NCI-H2171 treated with DMSO at 0.1 percent for 48 hours (cell line): ENCODE measurements at regions not wholly inside any gene's neighbourhood (a gene's known extent, or its start where the extent isn't known, plus 50 kb on each side); places are given as distances from the start of the nearest gene placed in this dataset.

Experiments
- DNase-seq: peaks from one replicate; lab custom pipeline; 2025; lab: John Stamatoyannopoulos, UW

DNA sequence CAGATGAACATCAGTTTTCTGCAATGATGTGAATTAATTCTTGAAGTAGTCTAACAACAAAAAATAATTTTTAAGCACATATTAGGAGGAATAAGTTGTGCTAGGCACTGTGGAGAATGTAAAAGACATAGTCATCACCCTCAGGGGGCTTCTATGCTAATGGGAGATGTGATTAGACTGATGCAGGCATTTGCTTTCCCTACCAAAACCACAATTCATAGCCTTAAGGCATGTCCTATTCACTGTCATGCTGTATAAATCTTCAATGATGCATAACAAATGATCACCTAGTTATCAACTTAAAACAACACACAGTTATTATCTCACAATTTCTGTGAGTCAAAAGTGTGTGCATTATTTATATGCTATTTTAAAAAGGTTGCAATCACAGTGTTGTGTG is 422.6 kb downstream of the MAN2A1 start:
- no peak for DNase-seq

DNA sequence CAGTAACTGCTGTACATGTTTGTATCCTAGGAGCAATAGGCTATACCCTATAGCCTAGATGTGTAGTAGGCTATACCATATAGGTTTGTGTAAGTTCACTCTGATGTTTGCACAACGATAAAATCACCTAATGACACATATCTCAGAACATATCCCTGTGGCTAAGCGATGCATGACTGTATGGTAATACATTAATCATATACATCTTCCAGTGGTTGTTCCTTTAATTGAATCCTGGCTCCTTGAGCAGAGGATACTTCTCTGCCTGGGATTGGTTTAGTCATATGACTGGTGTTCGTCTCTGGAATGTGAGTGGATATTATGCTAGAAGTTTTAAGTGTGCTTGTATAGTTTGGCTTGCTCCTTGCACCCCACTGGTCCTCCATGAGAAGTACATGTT is 425.8 kb downstream of the MAN2A1 start:
- DNase-seq: no peak

DNA sequence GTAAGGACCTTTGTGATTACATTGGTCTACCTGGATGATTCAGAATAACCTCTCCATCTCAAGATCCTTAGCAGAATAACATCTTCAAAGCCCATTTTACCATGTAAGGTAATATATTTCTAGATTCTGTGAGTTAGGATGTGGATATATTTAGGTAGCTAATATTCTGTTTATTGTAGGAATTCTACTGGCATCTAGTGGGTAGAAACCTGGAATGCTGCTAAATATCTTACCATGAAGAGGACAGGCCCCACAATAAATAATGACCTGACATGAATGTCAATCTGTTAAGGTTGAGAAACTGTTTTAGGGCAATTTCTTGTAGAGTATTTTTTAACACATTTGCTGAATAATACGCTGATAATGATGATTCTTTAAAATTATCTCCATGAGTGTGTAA is 426.8 kb downstream of the MAN2A1 start:
- no peak for DNase-seq

DNA sequence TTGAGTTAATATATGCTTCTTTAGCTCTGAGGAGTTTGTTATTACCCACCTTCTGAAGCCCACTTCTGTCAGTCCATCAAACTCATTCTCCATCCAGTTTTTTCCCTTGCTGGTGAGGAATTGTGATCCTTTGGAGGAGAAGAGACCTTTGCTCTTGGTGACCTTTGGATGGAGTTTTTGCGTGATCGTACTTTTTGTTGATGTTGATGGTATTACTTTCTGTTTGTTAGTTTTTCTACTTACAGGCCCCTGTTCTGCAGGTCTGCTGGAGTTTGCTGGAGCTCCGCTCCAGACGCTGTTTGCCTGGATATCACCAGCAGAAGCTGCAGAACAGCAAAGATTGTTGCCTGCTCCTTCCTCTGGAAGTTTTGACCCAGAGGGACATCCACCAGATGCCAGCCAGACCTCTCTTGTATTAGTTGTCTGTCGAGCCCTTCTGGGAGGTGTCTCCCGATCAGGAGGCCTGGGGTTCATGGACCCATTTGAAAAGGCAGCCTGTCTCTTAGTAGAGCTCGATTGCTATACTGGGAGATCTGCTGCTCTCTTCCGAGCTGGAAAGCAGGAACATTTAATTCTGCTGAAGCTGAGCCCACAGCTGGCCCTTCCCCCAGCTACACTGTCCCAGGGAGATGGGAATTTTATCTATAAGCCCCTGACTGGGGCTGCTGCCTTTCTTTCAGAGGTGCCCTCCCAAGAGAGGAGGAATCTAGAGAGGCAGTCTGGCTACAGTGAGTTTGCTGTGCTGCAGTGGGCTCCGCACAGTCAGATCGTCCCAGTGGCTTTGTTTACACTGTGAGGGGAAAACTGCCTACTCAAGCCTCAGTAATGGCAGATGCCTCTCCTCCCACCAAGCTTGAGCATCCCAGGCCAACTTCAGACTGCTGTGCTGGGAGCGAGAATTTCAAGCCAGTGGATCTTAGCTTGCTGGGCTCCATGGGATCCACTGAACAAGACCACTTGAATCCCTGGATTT is 445.5 kb downstream of the MAN2A1 start:
- no peak for DNase-seq

DNA sequence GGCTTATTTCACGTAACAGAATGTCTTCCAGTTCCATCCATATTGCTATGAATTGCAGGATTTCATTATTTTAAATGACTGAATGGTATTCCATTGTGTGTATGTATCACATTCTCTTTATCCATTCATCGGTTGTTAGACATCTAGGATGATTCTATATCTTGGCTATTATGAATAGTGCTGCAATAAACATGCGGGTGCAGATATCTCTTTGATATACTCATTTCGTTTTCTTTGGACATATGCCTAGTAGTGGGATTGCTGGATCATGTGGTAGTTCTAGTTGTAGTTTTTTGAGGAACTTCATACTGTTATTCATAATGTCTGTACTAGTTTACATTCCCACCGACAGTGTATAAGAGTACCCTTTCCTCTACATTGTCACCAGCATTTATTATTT is 460.5 kb downstream of the MAN2A1 start:
- no peak for DNase-seq

DNA sequence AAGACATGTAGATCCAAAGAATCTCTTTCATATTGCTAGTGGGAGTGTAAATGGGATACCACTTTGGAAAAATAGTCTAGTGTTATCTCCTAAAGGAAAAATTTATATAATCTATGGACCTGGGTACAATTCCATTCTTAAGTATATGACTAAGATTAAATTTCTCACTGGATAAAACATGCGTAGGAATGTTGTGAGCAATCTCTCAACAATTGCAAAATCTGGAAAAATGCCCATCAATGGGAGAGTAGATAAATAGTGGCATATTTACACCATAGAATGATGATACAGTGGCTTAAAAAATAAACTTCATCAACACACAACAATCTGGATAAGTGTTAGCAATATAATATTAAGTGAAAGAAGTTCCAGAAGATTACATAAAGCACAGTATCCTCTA is 469.5 kb downstream of the MAN2A1 start:
- DNase-seq: no peak

DNA sequence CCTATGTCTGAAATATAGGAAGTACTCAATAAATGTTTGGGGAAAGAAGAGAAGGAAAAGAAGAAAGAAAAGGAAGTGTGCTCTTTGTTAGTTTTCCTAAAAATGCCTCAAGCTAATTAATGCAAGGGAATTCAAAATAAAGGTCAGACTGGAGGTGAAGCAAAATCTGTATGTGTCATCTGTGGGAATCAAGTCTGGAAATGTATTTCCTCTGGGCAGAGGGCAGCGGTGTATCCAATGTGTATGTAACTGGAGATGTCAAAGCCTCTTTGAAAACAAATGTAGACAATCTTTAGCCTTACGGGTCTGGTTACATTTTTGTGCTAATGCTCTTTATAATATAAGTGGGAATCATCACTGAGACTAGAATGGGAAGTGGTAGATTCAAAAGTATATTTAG is 471.4 kb downstream of the MAN2A1 start:
- no peak for DNase-seq

DNA sequence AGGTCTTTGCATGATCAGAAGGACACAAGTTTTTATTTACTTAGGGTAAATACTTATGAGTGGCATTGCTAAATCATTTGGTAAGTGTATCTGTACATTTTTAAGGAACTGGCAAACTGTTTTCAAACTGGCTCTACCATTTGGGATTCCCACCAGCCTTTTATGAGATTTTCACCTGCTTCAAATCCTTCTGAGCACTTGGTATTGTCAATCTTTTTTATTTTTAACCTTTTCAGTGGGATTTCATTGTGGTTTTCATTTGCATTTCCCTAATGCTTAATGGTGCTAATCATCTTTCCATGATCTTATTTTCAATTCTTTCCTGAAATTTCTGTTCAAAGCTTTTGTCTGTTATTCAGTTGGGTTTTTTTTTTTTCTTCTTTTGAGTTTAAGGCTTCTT is 475.6 kb downstream of the MAN2A1 start:
- no peak for DNase-seq

DNA sequence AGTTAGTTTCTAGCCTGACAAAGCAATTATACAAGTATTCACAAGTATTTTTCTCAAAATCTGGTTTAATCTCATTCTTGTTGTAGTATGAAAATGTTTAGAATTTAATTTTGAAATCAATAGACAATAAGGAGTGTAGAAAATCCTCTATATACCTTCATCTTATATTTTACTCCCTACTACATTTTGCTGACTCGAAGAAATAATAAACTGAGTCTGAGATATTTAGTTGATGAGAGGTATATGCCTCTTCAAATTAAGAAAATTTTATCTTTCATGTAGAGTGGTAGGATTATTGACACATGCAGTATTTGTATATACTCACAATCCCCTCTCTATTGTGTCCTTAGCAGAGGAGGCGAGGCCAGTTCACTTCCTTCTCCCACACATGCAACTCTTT is 477.7 kb downstream of the MAN2A1 start:
- DNase-seq: no peak

DNA sequence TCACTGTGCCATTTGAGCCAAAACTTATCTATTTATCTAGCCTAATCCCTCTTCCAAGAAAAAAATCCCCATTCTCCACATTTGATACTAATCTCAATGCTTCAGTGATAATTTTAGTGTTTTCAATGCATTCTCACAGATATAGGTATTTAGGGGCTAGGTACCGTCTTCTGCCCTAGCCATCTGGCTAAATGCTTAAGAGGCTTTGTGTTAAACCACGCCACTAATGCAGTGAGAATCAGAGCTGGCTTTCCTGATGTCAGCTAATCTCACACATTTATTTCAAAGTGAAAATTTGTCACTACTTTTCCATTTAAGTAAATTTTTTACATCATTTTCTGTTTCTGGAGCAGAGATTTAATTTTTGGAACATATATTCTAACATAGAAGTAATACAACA is 479.7 kb downstream of the MAN2A1 start:
- no peak for DNase-seq

DNA sequence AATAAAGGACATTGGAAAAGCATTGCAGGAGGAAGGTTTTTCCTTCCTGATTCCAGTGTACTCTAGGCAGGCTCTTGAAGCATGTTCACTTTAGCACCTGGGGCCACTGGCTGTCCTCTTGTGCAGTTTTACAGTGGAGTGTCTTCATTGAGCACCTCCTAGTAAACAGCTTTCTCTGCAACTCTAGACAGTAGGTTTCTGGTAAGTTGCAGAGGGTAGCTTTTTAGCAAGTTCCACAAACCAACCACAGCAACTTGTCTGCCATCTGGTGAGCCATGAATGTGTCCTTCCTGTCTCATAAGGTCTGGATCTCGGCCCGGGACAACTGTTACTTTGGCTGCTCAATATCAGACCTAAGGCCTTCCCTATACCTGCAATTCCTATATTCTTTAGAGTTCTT is 488.0 kb downstream of the MAN2A1 start:
- no peak for DNase-seq

DNA sequence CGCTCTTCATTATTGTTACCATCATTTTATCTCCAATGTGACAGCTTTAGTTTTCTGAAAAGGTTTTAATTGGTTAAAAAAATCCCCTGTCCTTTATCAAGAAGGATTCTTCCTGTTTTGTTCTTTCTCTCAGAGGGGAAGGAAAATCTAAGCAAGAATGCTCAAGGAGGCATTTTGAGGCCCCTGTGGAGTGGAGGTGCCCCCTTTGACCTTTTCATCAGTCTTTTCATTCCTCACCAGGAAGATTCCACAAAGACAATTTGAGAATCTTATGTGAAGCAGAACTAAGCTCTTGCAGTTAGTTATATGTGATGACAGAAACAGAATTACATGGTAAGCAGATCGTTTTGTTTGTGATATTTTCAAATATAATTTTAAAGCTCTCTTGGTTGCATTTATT is 489.6 kb downstream of the MAN2A1 start:
- no peak for DNase-seq

DNA sequence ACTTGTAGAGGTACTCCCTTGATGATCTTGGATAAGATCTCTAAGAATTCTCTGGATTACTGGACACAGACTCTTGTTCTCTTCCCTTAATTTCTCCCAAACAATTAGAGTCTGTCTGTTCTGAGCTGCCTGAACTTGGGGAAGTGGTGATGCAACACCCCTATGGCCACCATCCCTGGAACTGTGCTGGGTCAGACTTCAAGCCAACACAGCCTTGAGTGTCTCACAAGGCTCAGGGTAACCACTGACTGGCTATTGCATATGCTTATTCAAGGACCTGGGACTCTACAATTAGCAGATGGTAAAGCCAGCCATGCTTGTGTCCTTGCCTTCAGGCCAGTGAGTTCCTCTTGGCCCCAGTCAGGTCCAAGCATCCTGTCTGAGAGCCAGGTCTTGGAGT is 504.5 kb downstream of the MAN2A1 start:
- DNase-seq: no peak

DNA sequence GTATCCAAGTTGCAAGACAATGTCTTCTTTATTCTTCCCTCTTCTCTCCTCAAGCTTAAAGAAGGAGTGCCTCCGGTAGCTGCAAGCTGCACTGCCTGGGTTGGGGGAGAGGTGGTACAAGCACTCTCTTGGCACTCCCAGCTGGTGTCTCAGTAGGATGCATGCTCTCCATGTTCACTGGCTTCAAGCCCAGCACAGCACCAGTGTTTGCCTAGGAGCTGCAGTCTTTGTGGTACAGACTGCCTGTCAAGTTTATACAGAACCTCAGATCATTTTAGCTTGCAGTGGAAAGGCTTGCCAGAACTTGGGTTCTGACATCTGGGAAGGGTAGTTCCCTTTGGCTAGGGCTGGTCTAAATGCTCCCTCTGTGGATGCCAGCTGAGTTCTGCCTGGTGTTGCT is 505.6 kb downstream of the MAN2A1 start:
- DNase-seq: peak; percentile 36

DNA sequence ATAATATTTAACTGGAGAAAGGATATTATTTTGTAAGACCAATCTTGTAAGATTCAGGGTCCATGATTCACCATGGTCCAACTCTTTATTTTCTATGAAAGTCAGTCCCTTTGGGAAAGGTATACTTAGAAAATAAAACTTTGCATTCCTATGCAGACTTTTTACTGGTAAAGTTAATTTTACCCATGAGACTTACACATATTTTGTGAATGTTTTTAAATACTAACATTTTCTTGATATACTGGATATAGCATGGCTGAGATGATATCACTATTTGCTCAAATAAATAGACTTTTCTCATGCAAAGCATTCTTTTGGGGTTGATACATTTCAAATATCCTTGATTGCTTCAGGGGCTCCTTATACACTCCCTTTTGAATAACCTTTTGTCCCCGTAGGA is 512.1 kb downstream of the MAN2A1 start:
- DNase-seq: no peak

DNA sequence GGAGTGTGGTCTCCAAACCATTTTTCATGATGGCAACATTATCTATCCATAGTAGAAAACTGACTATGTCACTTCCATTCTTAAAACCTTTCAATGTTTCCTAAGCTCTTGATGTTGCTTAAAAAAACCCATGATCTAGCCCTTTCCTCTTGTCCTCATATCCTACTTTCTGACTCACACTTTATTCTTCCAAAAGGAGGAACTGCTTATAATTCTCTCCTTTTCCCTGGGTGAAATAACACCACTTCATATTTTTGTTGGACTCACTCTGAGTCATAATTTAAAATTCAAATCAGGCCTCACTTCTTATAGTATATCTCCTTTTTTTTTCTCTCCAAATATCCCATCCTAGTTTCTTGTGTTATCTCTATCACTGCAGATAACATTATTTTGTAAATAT is 513.9 kb downstream of the MAN2A1 start:
- no peak for DNase-seq

DNA sequence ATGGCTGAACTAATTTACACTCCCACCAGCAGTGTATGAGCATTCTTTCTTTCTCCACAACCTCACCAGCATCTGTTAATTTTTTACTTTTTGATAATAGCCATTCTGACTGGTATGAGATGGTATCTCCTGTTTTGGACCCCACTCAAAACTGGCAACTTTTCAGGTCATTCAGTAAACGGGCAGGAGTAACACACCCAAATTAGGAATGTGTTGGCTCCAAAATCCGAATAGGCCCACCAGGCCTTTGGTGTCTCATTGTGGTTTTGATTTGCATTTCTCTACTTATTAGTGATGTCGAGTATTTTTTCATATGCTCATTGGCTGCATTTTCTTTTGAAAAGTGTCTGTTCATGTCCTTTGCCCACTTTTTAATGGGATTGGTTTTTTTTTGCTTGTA is 517.1 kb downstream of the TMEM232 start:
- no peak for DNase-seq

DNA sequence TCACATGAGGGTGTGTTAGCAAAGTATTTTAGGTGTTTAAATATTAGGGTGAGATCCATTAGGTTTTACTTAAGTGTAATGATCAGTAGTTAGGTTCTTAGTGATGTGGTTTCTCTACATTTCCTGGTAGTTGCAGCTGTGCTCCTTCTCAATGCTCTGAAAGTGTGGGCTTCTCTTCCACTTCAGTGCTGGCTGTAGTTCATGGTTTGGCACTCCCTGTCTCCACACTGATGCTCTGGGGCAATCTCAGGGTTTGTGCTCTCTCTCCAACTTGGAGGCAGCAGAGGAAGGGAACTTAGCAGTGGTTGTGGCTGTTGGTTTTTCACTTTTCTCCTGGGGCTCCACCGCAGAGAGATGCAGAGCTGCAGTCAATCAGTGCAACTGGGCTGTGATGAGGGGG is 507.5 kb downstream of the TMEM232 start:
- DNase-seq: no peak

DNA sequence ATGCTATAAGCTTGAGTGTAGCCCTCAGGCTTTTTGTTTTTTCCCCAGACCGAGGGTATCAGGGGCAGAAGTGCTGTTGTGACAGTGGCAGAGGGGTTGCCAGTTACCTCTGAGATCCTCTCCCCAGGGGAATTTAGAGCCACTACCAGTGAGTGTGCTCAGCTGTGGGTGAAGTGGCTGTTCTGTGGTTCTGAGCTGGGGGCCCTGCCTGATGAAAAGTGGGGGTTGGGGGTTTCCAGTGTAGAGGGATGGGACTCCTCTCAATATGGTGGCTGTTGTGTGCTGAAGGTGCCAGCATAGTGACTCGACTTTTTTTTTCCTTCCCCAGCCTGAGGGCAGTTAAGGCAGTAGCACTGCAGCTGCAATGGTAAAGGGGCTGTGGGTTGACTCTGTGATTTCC is 506.7 kb downstream of the TMEM232 start:
- no peak for DNase-seq

DNA sequence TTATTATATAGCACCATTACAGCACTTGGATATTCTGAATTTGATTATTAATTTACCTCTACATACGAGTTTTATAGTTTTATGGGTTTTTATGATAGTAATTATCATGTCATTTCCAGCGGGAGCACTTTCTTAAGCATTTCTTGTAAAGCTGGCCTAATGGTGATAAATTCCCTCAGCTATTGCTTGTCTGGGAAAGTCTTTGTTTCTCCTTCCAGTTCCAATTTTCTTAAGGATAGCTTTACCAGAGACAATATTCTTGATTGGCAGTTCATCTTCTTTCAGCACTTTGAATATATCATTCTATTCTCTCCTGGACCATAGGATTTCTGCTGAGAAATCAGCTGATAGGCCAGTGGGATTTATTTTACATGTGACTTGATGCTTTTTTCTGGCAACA is 505.4 kb downstream of the TMEM232 start:
- no peak for DNase-seq

DNA sequence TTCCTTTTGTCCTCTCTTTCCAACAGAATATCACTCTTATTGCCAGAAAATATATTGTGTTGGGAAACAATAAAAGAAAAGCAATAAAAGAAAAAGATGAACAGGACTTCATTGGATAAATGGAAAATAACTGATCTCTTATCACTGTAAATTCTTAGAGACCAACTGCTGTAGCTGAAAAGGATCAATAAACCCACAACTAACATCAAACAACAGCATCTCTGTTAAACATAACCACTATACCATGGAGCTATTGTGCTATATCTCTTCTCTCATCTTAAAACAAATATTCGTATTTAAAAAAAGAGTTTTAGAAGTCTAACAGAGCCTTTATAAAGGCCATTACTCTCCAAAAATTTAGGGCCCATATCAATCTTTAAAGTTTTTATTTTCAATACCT is 502.4 kb downstream of the TMEM232 start:
- DNase-seq: no peak

DNA sequence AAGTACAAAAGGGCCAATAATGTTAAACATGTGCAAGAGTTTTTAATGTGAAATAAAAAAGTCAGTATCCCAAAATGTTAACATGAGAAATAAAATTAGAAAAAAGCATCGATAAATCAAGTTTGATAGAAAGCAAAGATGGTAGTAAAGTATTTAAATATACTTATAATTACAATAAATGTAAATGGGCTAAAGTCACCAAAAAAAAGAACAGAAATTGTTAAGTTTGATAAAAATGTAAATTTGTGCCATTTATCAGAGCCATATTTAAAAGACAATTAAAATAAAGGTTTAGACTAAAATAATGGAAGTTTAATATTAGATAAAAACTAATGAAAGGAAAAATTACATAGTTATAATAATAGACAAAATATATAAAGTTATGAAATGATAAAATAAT is 500.5 kb downstream of the TMEM232 start:
- no peak for DNase-seq

DNA sequence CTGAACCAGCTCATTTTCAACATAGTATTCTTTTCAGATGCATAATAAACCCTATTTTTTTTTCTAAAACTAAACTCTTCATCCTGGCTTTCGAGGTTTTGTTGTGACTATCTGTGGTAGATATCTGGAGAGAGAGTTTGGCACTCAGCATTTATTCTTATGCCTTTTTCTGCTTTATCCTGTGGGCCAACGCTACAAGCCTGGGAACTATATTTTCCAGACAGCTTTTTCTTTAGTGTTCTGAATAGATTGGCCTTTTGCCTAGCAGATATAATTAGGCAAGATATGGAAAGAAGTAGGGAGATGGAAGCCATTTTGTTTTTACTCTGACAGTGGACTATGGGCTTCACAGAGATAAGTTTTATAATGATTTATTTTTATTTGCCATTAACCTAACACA is 486.7 kb downstream of the TMEM232 start:
- DNase-seq: no peak

DNA sequence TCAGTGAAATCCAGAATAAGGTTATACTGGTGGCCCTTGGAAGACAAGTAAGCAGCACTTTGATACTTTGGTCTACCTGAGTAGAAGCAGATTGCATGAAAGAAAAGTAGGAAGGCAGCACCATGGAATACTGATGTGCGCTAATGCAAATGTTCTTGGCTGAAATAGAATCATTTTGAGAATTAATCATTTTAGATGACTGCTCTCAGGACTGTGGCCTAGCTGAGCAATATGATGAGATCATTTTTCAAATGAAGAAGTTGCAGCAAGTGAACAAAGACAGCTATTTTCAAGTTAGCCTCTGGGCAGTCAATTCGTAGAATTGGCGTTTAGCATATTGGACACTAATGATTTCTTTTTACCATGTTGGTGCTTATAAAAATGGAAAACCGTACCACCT is 483.5 kb downstream of the TMEM232 start:
- no peak for DNase-seq
